Mucosa of descending colon (tissue), 3 donors: ENCODE measurements at regions not wholly inside any gene's neighbourhood (a gene's known extent, or its start where the extent isn't known, plus 50 kb on each side); places are given as distances from the start of the nearest gene placed in this dataset.

ENCODE experiments used
- ATAC-seq: fragments of 200-7000 bp; cut with Tn5 transposase; one replicate; pipeline ENCODE4 v1.9.1; 2020; ENCODE audit warnings: mild to moderate bottlenecking, moderate library complexity
- DNase-seq, 3 donors: peaks; one replicate each; pipeline ENCODE4 v3.0.0-alpha.2; 2020
- H3K36me3 ChIP-seq: fragments of 200-600 bp; one replicate; pipeline ENCODE4 v1.8.0; 2021; ENCODE audit warnings: low read depth, mild to moderate bottlenecking
- H3K4me1 ChIP-seq: fragments of 200-600 bp; one replicate; pipeline ENCODE4 v1.8.0; 2021; ENCODE audit warnings: low read depth, mild to moderate bottlenecking
- H3K4me3 ChIP-seq: fragments of 200-600 bp; one replicate; pipeline ENCODE4 v1.8.0; 2021; ENCODE audit warnings: mild to moderate bottlenecking
- H3K9me3 ChIP-seq: fragments of 200-600 bp; one replicate; pipeline ENCODE4 v1.8.0; 2021; ENCODE audit warnings: mild to moderate bottlenecking
- intact Hi-C, 2 donors: fragments of 100-400 bp; cut with DNase I in 1 of 2; cut with micrococcal nuclease in 1 of 2; formaldehyde crosslinking; loops; one replicate each; pipeline versions ENCODE4 v1.11.0 to v1.11.1; 2022; cut with DNase I, micrococcal nuclease
- TF ChIP-seq, protein P1 (sequence below): fragments of 200-600 bp; IDR thresholded peaks from one replicate; pipeline ENCODE4 v1.8.0; 2022; ENCODE audit warnings: antibody characterized with exemption, mild to moderate bottlenecking
- donor health status: DM: no; HTN: no; CAD: no; lungs with moderate emphysema.
- donor health status: DM: no; HTN: no; CAD: no.
- donor health status: DM: no; HTN: yes; CAD: no.

DNA sequence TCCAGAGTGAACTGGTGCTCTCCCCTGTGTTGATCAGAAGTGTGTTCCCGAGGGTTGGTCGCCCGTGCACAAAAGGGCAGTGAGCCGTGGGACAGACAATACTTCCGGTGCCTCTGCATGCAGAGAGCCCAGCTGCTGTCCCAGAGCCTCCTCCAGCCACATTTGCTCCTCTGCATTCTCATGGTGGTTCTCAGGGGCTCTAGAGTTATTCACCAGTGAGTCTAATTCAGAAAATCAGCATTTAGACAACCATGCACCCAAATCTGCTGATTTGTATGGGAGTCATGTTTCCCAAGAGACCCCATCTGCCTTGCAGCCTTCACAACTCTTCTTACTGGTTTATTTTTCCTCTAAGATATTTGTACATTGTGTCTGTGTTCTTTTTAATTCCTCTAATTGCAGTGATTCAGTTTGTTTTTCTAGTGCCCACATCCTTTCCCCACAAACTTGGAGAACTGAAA, 107.0 kb upstream of the SPRED1 start:
- Histone ChIP-seq H3K36me3 (no peaks in the 10 kb centered on the region), H3K4me1 (no peaks in the 10 kb centered on the region), H3K4me3 (no peak overlapping the region), H3K9me3 (peaks cover 6% of the 10 kb centered on the region)
- ATAC-seq (no peak), DNase-seq (no peak)
- intact Hi-C loops, result no loop called here
- TF ChIP-seq, protein P1, sequence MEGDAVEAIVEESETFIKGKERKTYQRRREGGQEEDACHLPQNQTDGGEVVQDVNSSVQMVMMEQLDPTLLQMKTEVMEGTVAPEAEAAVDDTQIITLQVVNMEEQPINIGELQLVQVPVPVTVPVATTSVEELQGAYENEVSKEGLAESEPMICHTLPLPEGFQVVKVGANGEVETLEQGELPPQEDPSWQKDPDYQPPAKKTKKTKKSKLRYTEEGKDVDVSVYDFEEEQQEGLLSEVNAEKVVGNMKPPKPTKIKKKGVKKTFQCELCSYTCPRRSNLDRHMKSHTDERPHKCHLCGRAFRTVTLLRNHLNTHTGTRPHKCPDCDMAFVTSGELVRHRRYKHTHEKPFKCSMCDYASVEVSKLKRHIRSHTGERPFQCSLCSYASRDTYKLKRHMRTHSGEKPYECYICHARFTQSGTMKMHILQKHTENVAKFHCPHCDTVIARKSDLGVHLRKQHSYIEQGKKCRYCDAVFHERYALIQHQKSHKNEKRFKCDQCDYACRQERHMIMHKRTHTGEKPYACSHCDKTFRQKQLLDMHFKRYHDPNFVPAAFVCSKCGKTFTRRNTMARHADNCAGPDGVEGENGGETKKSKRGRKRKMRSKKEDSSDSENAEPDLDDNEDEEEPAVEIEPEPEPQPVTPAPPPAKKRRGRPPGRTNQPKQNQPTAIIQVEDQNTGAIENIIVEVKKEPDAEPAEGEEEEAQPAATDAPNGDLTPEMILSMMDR, result no peak

- H3K36me3 ChIP-seq, result no peaks in the 10 kb centered on the region
- ATAC-seq, result no peak
- H3K4me3 ChIP-seq, result no peak overlapping the region
- TF ChIP-seq, protein P1, result no peak
- no peaks in the 10 kb centered on the region for H3K4me1 ChIP-seq
- H3K9me3 ChIP-seq, result peaks cover 9% of the 10 kb centered on the region
- intact Hi-C loops, result no loop called here
- DNase-seq, result no peak
Observed at GRCh38 chr15:38147246-38147645, 105.4 kb upstream of the SPRED1 start.

DNA sequence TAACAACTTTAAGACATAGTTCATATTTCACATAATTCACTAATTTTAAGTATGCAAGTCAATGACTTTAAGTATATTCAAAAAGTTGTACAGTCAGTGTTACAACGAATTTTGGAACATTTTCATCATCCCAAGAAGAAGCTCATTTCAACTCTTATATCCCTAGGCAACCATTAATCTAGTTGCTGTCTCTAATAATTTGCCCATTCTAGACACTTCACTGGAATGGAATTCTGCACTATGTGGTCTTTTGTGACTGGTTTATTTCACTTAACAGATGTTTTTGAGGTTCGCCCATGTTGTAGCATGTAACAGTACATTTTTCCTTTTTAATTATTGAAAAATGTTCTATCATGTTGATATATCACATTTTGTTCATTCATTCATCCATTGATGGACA, 104.2 kb upstream of the SPRED1 start:
- no peak for ATAC-seq
- no peak for DNase-seq
- intact Hi-C loops, result no loop called here
- H3K4me3 ChIP-seq, result no peak overlapping the region
- H3K9me3 ChIP-seq, result peaks cover 9% of the 10 kb centered on the region
- TF ChIP-seq, protein P1, result no peak
- H3K36me3 ChIP-seq, result no peaks in the 10 kb centered on the region
- no peaks in the 10 kb centered on the region for H3K4me1 ChIP-seq

DNA sequence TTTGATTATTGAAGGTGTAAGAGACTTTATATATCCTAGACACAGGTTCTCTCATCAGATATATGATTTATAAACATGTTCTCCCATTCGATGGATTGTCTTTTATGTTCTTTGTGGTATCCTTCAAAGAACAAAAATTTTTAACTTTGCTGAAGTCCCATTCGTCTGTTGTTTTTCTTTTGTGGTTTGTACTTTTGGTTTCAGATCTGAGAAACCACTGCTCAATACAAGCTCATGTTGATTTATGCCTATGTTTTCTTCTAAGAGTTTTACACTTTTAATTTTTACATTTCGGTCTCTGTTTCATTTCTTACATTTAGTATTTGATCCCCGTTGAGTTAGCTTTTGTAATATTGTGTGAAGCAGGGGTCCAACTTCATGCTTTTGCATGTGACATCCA, 103.3 kb upstream of the SPRED1 start:
- intact Hi-C loops, result no loop called here
- H3K4me3 ChIP-seq, result no peak overlapping the region
- H3K9me3 ChIP-seq, result peaks cover 9% of the 10 kb centered on the region
- no peaks in the 10 kb centered on the region for H3K4me1 ChIP-seq
- no peak for DNase-seq
- TF ChIP-seq, protein P1, result no peak
- no peak for ATAC-seq
- no peaks in the 10 kb centered on the region for H3K36me3 ChIP-seq

DNA sequence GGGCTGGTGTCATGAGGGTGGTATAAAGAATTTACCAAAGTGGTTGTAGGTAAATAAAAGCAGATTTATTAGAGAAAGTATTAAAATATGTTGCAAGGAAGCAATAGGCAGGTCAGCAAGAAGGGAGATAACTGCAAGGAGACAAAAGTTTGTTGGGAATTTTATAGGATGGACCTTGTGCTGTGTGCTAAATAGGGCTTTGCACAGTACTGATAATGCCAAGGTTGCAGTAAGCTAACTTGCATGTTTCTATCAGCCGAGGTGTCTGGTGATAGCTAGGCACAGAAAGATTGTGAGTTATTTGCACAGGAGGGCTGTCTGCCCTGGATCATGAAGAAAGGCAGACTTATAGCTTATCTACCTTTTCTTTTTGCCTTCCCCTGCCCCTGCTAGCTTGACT, 102.5 kb upstream of the SPRED1 start:
- ATAC-seq, result no peak
- Histone ChIP-seq H3K9me3 (peaks cover 9% of the 10 kb centered on the region), H3K4me1 (no peaks in the 10 kb centered on the region), H3K4me3 (no peak overlapping the region), H3K36me3 (no peaks in the 10 kb centered on the region)
- TF ChIP-seq, protein P1, result no peak
- DNase-seq, result no peak
- intact Hi-C loops, result no loop called here

- Histone ChIP-seq H3K9me3 (peaks cover 9% of the 10 kb centered on the region), H3K36me3 (no peaks in the 10 kb centered on the region), H3K4me3 (no peak overlapping the region), H3K4me1 (no peaks in the 10 kb centered on the region)
- no peak for DNase-seq
- TF ChIP-seq, protein P1, result no peak
- intact Hi-C loops, result no loop called here
- no peak for ATAC-seq
Observed at GRCh38 chr15:38150794-38151193, 101.8 kb upstream of the SPRED1 start.
